HFF-Myc (cell line): ENCODE measurements at regions not wholly inside any gene's neighbourhood (a gene's known extent, or its start where the extent isn't known, plus 50 kb on each side); places are given as distances from the start of the nearest gene placed in this dataset.
A peak's percentile ranks its signal among the peaks of the same experiment; 100 is the strongest.

Source experiments
- DNase-seq: peaks from one replicate; pipeline ENCODE4 v3.0.0-alpha.2; 2011; ENCODE audit warnings: low read depth; ENCODE audit errors: extremely low read depth
- H3K4me3 ChIP-seq: replicated peaks from 2 replicates; pipeline ENCODE4 v1.5.1; 2011; ENCODE audit warnings: low read depth, mild to moderate bottlenecking, control low read depth, low read length
- TF ChIP-seq, protein P1 (sequence below): IDR thresholded peaks from 2 replicates; pipeline ENCODE4 v1.5.1; 2012; ENCODE audit warnings: mild to moderate bottlenecking, low read depth, low read length, control low read depth; ENCODE audit errors: missing control alignments

DNA sequence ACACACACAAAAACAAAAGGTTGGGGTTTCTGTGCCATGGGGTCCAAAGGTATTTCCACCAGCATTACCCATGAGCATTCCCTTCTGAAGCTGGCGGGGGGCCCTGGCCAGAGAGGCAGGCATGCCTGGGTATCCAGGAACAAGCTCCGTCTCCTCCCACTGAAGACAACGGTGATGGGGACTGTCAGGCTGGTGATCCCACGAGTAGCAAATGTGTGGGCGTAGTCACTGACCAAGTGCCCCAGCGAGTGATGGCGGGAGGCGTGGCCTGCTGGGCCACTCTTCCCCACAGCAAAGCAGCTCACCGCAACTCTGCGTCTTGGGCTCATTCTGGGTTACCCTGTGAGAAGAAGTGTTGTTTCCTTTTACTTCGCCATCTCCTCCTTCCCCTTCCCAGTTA, 270.6 kb downstream of the CDCA7 start:
- TF ChIP-seq, protein P1, sequence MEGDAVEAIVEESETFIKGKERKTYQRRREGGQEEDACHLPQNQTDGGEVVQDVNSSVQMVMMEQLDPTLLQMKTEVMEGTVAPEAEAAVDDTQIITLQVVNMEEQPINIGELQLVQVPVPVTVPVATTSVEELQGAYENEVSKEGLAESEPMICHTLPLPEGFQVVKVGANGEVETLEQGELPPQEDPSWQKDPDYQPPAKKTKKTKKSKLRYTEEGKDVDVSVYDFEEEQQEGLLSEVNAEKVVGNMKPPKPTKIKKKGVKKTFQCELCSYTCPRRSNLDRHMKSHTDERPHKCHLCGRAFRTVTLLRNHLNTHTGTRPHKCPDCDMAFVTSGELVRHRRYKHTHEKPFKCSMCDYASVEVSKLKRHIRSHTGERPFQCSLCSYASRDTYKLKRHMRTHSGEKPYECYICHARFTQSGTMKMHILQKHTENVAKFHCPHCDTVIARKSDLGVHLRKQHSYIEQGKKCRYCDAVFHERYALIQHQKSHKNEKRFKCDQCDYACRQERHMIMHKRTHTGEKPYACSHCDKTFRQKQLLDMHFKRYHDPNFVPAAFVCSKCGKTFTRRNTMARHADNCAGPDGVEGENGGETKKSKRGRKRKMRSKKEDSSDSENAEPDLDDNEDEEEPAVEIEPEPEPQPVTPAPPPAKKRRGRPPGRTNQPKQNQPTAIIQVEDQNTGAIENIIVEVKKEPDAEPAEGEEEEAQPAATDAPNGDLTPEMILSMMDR = no peak
- no peak for DNase-seq
- H3K4me3 ChIP-seq = no peak overlapping the region

DNA sequence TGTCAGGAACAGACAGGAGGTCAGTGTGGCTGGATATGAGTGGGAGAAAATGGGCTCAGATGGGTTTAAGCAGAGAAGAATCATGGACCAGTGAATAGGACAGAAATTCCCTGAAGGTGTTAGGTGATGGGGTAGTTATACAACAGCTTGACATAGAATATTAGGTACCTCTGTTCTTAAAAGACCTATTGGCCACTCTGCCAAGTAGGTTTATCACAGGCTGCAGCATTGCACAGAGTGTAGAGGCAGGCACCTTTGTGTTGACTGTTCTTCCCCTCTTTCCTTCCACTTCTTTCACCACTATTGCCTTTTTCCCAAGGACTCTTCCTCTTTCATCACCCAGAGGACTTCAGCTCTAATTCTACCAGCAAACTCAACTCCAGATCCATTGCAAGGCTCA, 274.4 kb downstream of the CDCA7 start:
- DNase-seq = no peak
- no peak overlapping the region for H3K4me3 ChIP-seq
- TF ChIP-seq, protein P1 = no peak

DNA sequence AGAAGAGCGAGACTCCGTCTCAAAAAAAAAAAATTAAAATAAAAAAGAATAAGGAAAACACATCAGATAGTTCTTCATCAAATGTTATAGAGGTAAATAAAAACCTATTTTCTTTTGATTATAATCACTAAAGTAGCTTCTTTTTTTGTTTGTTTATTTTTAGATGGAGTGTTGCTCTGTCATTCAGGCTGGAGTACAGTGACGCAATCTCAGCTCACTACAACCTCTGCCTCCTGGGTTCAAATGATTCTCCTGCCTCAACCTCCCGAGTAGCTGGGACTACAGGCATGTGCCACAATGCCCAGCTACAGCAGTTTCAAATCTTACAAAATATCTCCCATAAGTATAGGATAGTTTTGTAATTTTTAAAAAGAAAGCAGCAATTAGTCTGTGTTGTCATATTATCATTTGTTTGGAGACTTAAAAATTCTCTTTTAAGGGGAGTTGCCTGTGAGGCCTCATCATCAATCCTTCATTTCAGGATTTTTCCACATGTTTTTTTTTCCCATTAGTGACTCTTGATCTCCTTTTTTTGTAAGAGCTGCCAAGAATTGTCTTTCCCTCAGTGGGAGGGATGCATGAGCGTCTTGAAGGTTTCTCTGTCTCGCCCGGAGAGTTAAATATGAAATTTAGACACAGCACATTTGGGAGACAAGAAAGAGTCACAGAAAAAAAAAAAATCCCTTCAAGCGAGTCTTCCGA, 275.9 kb downstream of the CDCA7 start:
- TF ChIP-seq, protein P1 = no peak
- no peak overlapping the region for H3K4me3 ChIP-seq
- no peak for DNase-seq

DNA sequence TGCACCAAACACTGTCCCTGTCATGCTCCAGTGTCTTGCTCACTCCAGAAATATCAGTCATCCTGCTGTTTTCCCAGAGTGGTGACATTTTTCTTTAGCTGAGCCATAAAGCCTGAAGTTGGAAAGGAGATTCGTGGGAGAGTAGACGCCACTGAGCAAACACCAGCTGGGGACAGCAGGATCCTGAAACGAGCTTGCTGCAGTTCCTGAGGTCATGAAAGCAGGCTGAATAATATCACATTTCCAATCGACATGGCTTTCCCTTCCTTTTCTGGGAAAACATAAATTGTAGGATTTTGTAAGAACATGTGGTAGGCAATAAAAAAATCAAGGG, 276.4 kb downstream of the CDCA7 start:
- DNase-seq = peak; percentile 17
- H3K4me3 ChIP-seq = no peak overlapping the region
- TF ChIP-seq, protein P1 = no peak

DNA sequence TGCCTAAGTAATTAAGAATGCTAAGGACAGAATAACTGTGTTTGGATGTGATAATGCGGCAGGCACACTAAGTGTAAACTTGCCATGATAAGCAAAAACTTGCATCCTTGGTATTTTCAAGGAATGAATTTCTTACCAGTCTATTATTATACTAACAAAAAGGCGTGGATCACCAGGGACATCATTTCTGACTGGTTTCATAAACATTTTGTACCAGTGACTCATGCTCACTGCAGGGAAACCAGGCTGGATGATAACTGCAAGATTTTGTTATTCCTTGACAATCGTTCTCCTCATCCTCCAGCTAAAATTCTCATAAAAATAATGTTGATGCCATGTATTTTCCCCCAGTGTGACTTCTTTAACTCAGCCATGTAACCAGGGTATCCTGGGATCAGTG, 289.5 kb downstream of the CDCA7 start:
- TF ChIP-seq, protein P1 = no peak
- no peak for DNase-seq
- H3K4me3 ChIP-seq = no peak overlapping the region

DNA sequence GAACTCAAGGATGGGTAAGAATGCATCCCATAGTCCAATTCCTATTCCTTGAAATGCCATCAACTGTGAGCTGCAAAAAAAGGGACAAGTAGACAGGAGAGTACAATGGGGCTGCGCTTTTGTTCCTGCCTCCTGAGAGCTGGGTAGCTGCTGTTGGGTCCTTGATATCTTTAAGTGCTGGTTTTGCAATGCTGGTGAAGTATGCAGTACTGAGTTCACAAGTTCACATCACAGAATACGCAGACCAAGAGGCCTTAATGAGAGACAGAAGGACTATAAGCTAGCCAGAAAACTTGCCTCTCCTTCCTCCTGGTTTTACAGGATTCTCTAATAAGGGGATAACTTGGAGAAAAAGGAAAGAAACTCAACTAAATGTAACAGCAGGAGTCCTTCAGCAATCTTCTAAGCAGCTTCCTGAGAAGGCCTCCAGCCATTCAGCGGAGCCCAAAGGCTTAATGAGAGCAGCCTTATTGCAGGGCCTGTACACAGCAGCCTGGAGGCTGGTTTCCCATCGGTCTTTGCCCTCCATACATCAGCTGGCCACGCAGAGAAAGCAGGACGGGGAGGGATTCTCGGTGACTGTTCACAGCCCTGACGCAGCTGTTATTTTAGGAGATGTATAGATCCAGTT, 293.1 kb downstream of the CDCA7 start:
- DNase-seq = no peak
- TF ChIP-seq, protein P1 = no peak
- no peak overlapping the region for H3K4me3 ChIP-seq
